ENCODE measurements at regions not wholly inside any gene's neighbourhood (a gene's known extent, or its start where the extent isn't known, plus 50 kb on each side); places are given as distances from the start of the nearest gene placed in this dataset.

DNA sequence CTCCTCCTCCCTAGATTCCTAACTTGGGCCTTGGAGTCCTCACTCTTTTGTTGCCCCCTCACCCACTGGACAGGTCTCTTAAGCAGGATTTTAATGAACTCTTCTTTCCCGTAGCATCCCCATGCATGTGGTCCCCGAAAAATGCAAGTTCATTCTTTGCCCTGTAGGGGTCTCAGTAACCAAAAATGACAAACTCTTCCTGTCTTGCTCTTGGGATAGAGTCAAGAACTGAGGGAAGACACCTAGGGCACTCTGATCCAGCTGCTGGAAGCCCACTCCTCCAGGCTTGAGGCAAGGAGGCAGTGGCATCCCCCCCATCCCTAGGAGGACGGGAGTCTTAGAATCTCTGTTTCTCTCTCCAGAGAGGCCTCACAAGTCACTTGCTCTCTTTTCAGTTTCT lies 987.0 kb downstream of the DIAPH3 start:
- DNase-seq = no peak

GRCh38 chr13:59178344-59178743 lies 985.4 kb downstream of the DIAPH3 start:
- no peak for DNase-seq

GRCh38 chr13:59182241-59182640 lies 981.5 kb downstream of the DIAPH3 start:
- no peak for DNase-seq

GRCh38 chr13:59197397-59197796 lies 966.3 kb downstream of the DIAPH3 start:
- DNase-seq = no peak

DNA sequence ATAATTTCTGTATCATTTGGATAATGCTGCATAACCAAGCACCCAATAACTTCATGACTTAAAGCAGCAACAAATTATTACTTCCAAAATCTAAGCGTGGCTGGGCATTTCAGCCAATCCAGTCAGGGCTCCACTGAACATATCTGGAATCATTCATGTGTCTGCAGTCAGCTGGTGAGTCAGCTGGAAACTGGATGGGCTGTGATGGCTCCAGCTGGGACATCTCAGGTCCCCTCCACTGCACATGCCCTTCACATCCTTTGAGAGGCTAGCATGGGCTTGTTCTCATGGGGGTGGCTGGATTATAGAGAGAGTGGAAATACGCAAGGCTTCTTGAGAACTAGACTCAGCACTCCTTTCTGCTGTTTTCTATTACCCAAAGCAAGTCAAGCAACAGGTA lies 961.9 kb downstream of the DIAPH3 start:
- no peak for DNase-seq

GRCh38 chr13:59203855-59204254 lies 959.9 kb downstream of the DIAPH3 start:
- no peak for DNase-seq

DNA sequence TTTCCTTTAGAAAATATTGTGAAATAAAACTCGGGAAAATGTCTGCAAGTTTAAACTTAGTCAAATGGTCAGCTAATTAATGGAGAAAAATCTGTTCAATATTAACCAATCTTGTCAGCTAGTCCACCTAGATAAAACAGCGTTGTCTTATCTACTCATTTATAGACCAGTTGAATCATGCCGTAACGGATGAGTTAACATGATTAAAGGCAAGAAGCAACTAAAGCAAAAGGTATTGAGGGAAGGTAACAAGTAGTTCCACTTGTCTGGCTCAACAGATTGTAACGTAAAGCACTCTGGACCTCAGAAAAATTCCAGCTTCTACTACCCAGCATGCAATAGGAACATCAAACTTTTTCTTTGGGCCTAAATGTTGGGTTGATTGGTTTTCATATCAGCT lies 958.2 kb downstream of the DIAPH3 start:
- DNase-seq = no peak

GRCh38 chr13:59208405-59209195 lies 955.1 kb downstream of the DIAPH3 start:
- DNase-seq = no peak

DNA sequence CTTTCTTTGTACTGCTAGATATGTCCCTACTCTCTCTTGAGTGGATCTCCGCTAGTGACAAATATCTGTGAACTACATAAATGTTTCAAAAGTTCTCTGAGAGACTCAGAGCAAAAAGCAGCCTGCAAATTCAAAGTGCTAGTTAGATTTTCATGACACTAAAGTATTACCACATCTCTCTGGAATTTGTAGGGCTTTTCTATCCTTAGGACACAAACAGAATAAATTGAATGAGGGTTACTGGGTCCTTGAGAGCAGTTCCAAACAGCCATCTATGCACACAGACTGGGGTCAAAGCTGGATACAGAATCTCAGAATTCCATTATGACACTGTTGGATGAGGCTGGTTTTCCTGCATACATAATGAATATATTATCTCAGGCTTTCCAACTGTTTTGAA lies 953.2 kb downstream of the DIAPH3 start:
- no peak for DNase-seq

GRCh38 chr13:59211606-59212005 lies 952.1 kb downstream of the DIAPH3 start:
- no peak for DNase-seq

DNA sequence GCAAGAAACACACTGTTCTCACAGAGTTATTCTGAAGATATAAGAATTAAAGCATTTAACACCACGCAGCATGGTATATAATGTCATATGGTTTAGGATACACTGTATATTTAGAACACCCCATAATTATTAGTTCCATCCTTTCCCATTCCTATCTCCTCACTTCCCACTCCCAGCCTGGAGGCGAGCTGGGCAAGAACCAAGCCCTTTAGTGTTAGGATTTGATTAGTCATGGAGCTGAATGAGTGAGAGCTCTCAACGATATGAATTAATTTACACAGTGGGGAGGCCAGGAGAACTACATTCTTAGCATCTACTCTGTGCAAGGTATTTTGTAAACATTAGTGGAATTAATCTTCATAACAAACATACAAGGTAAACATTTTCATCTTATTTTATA lies 934.3 kb downstream of the DIAPH3 start:
- DNase-seq = no peak

- no peak for DNase-seq
Observed at GRCh38 chr13:59229861-59230260, 933.9 kb downstream of the DIAPH3 start.

DNA sequence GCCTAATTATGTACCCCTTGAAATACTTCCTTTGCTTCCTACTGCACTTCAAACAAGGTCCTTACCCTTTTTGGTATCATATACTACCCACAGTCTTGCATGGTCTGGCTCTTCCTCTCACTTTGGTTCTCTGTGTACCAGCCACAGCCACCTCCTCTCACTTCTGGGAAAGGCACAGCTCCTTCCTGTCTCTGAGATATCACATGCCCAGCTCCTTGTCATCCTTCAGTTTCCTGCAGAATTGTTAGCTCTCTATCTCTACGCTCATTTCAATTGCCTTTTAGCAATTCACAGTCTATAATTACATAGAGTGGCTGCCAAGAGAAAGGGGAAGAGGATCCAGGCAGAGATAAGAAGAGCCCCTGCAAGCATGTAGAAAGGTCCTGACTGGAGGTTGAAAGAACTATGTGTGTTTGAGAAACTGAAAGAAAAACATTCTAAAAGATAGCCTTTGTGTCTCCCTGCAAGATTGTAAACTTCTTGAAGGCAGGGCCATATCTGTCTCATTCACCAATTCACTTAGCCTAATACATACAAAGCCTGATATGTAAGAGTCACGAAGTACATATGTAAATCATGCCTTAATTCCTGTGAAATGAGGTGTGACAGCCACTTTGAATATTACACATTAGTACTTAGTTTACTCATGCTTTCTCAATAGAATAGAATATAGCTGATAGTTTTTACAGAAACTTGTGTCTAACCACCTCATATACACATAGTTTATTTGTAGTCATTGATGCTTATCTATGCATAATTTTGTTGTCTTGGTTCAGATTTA lies 933.1 kb downstream of the DIAPH3 start:
- no peak for DNase-seq

GRCh38 chr13:59236309-59236919 lies 927.3 kb downstream of the DIAPH3 start:
- no peak for DNase-seq

- DNase-seq = no peak
Observed at GRCh38 chr13:59236944-59237343, 926.8 kb downstream of the DIAPH3 start.

DNA sequence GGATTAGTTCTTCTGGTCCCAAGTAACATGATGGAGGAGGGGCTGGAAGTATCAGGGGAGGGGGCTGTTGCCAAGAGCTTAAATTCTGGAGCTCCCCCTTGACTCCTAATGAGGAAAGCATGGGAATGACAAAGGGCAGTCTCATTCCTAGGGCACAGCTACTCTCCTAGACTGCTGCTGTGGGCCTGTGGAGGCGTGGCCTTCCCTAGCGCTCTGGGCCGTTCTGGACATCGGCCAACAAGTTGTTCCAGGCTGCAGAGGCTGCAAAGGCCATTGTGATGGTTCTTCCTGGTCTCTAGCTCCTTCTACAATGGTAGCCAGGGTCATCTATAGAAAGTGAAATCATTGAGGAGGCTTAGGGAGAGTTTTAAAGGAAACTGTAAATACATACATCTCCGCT lies 916.6 kb downstream of the DIAPH3 start:
- no peak for DNase-seq

DNA sequence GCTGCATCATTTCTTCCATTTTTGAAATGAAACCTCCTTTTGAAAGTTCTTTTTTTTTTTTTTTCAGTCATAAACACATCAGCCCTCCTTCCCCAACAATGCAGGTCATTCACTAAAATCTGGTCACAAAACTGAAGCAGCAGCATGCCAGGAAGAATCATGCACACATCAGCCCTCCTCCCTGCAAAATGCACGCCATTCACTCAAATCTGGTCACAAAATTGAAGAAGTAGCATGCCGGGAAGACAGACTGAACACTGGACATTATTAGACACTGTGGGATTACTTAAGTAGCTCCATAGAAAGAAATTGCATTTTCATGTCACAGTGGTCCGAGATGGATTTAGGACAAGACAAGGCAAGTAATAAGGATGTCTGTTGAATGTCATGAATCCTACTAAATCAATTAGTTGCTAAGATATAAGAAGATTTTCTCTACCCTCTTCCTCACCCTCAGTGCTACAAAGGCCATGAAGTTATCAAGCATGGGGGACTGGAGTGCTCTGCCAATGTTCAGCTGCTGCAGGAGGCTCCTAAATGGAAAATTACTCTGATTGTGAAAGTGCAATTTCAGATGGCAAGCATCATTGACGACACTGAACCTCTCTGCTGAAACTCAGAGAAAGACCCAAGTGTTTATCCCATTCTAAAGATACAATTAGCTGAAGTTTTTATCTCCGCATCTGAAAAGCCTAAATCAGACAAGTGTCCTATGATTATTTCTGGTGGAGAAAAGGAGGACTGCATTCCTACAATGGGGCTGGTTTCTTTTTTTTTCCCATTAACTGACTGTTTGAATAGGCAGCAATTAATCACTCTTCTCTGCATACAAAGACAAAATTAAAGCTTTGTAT lies 913.2 kb downstream of the DIAPH3 start:
- no peak for DNase-seq

DNA sequence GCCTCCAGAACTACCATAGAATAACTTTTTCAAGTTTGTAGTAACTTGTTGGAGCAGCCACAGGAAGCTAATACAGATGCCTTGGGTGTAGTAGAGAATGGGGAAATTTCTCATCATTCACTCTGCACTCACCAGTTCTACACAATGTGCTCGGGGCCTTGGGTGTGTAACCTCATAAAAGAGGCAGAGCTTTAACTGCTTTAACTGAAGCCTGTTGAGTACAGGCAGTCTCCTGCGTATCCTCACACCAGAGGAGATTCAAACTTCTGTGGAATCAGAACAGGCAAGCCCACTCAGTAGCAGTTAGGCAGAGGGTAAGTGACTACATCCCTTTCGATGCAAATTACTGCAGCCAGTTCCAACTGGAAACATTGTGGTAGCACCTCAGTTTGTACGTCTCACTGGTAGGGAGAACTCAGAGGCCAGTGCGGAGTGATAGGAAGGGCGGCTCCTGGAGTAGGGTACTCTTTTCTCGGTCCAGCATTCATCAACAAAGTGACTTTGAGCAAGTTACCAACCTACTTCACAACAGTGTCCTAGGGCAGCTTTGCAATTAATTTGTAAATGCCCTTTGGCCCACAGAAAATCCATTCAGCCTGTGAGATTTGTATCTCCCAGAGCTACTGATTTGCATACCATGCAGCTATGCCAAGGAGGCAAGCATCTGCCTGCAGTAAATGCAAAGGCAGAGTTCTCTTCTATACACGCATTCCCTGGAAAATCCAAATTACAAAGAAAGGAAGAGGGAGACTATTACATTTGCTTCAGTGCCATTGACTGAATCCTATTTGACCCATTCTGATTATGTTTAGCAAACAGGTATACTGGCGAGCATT lies 904.3 kb downstream of the DIAPH3 start:
- DNase-seq = no peak

GRCh38 chr13:59261928-59262488 lies 901.7 kb downstream of the DIAPH3 start:
- DNase-seq = no peak

- no peak for DNase-seq
Observed at GRCh38 chr13:59263531-59263930, 900.2 kb downstream of the DIAPH3 start.

GRCh38 chr13:59266478-59267063 lies 897.2 kb downstream of the DIAPH3 start:
- DNase-seq = no peak

Data from stimulated activated CD4-positive, alpha-beta T cell treated with anti-CD3 and anti-CD28 coated beads, Interleukin-15, amount 100 ng/mL, for 24 hours (primary cell).